GM18867 (cell line): ENCODE measurements at regions not wholly inside any gene's neighbourhood (a gene's known extent, or its start where the extent isn't known, plus 50 kb on each side); places are given as distances from the start of the nearest gene placed in this dataset.
"Not testable (repeated sequence)": the region's sequence is repeated elsewhere in the genome, so short reads cannot be mapped to it uniquely, and the experiment has no call there.

Experiments used
- ATAC-seq: cut with Tn5 transposase; IDR thresholded peaks from one replicate; pipeline ENCODE4 v1.9.1; 2021; ENCODE audit warnings: mild to moderate bottlenecking, moderate library complexity; ENCODE audit not compliant: unreplicated experiment

DNA sequence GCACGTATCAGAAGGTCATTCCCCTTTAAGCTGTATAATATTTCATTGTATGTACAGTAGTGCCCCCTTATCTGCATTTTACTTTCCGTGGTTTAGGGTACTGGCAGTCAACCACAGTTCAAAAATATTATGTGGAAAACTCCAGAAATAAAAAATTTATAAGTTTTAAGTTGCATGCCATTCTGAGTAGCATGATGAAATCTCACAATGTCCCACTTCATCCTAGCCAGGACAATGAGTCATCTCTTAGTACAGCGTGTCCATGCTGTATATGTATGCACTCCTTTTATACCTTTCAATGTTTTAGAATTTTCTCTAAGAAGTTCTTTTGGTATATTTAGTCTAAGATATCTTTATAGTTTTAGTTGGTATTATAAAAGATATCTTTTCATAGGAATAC lies 115.0 kb upstream of the HAND1 start:
- no peak for ATAC-seq

DNA sequence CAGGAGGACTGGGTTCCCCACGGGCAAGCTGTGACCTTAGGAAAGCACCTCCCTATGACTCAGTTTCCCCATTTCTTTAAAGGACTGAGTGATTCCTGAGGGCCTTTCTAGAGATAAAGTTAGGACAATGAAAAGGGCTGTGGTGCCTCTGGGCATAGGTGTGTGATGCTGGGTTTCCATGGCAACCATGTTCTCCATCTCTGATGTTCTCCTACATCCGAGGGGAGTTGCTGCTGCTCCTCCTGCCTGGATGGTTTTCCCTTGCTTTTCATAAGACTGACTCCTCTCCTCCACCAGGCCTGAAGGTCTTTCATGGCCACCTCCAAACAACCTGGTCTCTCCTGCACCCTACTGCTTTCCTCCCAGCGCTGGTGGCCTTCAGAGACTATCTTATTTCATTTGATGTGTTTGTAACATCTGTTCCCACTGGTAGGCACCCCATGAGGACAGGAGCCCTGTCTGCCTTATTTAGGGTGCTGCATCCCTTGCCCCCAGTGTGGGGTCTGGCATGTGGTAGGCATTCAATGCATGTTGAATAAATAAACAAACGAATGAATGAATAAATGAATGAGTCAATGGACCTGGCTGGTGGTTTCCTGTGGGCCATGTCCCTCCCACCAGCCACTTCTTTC lies 112.2 kb upstream of the HAND1 start:
- no peak for ATAC-seq

DNA sequence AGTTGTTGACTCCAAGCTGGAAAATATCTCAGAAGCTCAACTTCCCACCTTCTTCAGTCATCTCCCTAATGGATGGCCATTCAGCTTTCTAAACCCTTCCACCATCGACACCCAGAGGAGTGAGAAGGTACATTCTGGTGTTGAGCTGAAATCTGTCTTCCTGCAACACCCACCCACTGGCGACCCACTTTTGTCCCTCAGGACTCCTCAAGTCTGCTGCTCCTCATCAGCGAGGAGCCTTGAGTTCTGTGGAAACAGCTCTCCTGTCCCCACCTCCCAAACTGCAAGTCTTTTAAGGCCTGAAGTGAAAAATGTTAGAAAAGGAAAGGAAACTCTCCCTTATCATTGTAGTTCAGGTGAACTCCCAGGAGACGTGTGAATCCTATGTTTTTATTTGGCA lies 111.5 kb upstream of the HAND1 start:
- no peak for ATAC-seq

DNA sequence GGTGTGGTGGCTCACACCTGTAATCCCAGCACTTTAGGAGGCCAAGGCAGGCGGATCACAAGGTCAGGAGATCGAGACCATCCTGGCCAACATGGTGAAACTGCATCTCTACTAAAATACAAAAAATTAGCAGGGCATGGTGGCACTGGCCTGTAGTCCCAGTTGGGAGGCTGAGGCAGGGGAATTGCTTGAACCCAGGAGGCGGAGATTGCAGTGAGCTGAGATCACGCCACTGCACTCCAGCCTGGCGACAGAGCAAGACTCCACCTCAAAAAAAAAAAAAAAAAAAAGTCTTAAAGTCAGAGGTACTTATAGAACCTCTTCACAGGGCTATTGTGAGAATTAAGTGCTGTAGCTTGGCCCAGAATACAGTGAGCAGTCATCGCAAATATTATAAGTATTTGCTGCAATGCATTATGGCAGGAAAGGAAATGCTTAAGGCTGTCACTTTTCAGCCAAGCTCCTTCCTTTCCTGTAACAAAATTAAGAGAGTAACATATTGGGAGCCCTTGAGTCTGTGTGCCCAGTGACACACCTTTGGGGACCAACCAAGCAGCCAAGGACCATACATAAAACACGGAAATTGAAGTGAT lies 110.9 kb upstream of the HAND1 start:
- ATAC-seq, result not testable (repeated sequence)

DNA sequence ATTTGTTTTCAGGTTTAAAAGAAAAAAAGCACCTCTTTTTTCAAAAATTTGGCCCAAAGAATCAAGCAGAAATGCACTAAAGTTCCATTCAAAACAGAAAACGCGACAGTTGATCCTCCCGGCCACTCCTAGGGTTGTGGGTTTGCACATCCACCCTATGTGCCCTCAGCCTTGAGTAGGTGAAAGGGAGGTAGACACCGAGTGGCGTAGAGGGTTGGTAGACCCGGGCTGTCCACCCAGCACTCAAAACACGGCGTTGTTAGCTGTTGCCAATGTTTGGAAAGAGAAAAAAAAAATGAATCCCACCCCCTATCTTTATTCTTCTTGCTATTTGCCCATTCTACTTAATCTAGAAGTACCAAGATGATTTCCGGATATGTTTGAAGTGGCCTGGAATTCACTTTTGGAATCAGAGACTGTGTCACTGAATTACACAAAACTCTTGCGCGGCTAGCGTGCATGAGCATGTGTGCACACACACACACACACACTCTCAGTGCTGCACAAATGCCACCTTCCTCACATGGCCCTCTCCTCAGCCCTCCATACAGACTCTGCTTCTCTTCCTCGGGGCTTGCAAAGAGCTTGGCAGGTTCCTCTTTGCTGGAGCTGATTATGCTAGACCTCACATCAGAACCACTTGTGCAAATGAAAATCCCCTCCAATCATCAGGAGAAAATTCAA lies 110.2 kb upstream of the HAND1 start:
- no peak for ATAC-seq

DNA sequence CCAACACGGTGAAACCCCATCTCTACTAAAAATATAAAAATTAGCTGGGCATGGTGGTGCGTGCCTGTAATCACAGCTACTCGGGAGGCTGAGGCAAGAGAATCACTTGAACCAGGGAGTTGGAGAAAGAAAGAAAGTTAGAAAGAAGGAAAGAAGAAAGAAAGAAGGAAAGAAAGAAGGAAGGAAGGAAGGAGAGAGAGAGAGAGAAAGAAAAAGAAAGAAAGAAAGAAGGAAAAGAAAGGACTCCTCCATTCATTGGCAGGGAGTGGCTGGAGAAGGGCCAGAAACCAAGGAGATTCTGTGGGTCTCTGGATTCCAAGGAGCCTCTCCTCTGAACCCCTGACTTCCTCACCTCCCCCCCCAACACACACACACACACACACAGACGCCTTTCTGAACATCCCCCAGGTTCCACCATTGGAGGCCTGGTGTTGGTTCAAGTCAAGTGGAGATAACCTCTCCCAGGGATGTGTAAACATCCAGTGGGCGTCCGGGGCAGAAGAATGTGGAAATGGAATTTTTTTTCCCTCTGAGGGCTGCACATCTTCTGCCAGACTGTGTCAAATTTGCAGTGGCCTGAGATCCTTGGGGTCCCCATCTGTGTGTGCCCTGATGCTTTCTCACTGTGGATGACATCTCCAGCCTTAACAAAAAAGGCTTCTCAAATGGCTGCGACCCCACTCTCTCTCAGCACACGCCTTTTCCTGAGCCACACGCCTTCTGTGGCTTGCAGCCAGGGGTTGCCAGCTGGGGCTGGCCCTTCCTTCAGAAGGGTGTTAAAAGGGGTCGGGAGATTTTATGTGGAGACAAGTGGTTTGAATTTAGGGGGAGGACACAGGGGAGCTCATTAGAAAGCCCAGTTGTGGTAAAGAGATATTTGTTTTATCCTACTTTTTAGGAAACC lies 109.3 kb upstream of the HAND1 start:
- no peak for ATAC-seq

DNA sequence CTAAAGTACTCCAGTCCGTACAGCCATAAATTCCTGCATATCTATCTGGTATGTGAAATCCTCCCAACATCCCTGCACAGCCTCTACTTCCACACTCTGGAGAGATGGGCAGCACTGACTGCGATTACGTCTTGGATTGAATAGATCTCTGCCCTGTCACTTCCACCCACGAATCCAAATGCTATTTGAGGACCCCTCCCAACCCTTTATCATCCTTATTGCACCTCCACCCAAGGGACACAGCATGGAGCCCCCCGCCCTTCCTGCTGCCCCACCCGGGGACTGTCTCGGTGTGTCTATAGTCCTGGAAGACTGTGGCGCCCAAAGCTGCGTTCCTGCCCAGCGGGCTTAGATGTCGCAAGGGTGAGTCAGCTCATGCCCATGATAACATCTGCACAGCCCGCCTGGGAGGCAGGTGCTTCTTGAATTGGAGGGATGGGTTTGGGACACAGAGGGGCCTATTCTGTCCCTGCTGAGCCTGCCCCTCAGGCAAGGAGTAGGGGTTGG lies 105.7 kb upstream of the HAND1 start:
- ATAC-seq, result no peak

DNA sequence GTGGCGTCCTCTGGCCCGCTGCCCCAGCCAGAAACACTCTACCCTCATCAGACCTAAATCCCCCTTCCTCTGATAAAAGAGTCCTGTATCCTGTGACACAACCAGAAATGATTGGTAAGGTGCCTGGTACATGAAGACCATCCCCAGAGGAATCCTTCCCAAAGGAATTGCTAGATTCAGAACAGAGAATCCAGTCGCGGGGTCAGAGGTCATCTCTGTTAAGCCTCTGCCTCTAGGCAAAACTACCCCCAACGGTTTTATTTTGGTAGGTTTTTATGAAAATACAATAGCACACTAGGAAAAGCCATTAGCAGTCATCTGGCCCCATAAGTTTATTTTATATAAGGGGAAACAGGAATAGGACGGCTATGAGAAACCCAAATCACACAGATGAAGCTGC lies 102.4 kb upstream of the HAND1 start:
- no peak for ATAC-seq

DNA sequence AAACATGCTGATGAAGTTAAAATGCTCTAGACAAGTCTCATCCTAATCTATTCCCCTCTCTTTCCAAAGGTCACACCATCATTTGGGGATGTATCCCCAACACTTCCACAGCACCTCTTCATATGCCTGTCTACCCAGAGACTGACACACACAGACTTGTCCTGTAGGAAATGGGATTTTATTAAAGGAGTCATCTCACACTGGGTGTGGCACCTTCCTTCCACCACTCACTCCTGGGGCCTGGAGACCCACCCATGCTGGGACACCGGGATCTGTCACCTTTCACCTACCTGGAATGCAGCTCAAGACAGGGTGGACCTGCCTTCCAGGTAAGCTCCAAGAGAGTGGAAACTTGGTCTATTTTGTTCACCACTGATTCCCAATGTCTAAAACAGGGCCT lies 99.4 kb upstream of the HAND1 start:
- no peak for ATAC-seq

DNA sequence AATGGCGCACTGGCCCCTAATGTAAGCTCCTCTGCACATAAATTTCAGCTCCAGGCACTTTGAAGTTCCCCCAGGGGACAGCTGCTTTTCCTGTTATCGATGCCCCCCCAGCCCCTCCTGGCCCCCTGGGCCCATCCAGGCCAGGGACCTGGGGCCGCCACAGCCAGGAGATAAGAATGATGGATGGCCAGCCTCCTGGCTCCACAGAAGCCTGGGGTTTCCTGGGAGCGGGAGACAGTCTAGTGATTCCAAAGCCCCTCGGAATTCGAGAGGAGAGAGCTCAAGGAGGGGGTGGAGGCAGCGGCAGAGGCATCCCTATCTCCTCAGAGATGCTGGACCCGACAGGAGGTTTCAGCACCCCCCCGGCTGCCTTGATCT lies 98.4 kb upstream of the HAND1 start:
- no peak for ATAC-seq

DNA sequence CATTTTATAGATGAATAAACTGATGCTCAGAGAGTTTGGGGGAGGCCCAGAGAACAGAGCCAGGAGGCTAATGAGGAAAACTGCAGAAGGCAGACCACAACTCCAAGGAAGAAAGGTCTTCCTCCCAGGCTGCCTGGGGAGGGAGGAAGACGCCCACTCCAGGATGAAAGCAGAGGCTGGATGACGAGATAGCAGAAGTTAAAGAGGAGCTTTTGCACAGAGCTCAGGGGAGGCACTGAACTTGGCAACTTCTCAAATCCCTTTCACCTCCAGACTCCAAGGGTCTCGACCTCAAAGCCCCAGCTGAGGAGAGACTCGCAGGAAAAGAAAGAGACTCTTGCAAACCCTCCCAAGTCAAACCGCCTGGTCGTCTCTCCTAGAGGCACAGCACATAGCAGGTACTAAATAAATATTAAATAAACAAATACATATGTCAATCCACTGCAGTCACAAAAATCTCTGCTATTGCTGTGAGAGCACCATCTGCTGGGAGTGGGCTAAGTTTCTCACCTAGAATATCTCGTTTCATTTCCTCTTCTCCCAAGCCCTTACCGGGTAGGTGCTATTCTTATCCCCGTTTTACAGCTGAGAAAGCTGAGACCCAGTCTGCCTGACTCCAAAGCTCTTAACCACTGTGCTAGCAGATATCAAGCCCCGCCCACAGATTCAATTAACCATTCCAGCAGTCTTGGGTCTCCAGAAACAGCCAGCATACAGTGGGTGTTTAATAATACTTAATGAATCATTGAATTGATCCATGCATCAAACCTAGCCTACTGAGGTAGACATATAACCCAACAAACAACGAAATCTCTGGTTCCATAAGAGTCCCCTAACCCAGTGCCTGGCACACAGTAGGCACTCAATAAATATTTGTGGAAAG lies 97.8 kb upstream of the HAND1 start:
- ATAC-seq, result peak; percentile 93

DNA sequence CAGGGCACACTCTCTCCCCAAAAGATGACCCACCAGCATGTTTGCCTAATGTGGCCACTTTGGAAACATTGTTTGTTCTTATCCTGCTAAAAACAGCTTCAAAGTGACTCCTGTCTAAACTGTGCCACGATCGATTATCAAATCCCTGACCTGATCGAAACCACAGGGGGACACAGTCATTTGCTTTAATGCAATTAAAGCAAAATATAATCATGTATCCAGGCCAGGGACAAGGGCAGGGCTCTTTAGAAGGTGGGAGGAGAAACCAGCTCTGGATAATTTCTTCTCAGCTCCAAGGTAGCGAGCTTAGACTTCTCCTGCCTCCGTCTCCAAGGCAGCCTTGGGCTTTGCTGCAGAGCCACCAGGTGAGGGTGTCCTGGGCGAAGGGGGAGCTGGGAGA lies 95.0 kb upstream of the HAND1 start:
- ATAC-seq, result no peak

DNA sequence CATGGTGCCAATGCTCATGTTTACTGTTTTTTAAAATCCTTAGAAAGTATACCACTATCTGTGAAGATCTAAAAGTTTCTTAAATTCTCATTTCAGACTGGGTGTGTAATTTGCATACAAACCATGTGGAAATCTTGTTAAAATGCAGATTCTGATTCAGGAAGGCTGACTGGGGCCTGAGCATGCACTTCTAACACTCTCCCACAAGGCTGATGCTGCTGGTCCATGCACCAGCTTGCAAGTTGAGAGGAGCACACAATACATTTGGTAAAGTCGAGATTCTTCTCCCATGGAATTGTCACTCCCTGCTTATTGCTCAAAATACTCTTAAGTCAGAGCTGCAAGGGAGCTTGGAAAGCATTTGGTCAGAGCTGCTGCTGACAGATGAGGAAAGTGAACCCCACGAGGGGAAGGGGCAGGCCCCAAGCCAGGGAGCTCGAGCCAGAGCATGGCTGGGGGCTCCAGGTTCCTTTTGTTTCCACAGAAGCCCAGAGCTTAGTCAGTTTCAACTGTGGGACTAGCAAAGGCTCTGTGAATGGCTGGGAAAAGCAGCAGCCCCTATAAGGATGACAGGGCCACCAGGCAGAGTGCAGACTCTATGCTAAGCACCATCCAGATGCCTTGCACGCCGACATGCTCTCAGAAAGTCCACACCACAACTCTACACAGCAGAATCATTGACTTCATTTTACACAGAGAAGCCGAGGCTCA lies 93.5 kb upstream of the HAND1 start:
- no peak for ATAC-seq

DNA sequence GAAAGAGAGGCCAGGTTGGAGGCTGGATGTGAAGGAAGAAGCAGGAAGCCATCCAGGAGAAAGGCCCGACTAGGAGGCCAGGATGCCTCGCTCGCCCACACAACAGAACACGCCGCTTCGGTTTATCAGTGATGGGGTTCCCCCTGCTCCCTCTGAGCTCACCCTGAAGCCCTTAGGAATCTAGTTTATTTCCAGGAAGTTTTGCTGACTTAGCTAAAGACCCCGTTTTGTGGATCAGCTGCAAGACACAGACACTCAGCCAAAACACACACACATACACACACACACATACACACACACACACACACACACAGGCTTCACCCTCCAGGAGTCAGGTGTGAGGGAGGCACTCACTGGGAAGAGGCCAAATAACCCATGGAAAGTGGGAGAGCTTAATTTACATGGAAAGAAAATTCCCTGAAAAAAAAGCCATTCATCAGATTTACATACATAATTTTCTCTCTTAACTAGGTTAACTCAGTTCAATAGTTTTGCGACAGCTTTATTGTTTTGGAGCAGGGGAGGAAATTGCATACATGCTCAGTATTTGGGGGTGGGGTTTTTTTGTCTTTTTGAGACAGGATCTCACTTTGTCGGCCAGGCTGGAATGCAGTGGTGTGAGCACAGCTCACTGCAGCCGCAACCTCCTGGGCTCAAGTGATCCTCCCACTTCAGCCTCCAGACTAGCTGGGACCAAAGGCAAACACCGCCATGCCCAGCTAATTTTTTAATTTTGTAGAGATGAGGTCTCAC lies 92.7 kb upstream of the HAND1 start:
- no peak for ATAC-seq

DNA sequence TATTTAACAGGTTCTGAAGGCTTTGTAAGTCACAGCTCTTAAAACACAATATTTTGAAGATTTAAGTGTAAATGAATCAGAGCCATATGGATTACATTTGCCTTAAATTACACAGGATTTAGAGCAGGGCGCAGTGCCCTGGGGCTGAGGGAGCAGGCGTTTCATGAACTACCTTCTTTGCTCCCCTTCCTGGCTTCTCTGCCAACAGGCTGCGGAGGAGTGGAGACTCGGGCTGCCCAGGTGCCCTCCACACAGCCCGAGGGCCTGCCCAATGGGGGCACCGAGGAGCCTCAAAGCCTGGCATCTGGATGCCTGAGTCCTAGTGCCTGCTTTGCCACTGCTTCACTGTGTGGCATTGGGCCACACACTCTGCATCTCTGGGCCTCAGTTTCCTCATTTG lies 90.6 kb upstream of the HAND1 start:
- ATAC-seq, result no peak

DNA sequence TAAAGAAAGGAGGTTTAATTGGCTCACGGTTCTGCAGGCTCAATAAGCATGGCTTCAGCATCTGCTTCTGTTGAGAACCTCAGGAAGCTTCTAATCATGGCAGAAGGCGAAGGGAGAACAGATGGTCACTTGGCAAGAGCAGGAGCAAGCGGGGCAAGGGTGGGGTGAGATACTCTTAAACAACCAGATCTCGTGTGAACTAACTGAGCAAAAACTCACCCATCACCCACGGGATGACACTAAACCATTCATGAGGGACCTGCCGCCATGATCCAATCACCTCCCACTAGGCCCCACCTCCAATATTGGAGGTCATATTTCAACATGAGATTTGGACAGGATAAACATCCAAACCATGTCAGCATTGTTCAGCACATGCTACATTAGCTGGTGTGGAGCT lies 89.1 kb upstream of the HAND1 start:
- no peak for ATAC-seq

DNA sequence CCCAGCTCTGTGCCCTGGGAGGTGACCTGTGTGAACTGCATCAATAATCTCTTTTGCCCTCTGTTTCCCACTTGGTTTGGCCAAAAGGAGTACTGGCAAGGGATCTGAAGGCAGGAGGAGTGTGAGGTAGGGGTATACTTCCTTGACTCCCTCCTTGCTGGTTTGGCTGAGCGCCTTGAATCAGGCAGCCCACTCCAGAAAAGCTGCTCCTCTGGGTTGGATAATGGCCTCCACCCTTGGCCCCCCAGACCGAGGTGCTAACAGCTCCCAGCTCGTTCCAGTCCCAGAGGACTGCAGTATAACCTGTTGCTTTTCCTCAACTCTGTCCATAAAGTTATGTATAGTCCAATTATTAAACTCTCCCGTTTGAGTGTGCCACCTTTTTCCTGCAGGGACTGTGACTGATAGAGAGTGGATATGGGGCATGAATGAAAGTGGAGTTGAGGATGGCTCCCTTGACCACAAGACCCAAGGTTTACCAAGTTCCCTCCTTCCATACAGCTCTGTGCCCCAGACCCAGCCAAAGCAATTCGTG lies 88.2 kb upstream of the HAND1 start:
- ATAC-seq, result no peak

DNA sequence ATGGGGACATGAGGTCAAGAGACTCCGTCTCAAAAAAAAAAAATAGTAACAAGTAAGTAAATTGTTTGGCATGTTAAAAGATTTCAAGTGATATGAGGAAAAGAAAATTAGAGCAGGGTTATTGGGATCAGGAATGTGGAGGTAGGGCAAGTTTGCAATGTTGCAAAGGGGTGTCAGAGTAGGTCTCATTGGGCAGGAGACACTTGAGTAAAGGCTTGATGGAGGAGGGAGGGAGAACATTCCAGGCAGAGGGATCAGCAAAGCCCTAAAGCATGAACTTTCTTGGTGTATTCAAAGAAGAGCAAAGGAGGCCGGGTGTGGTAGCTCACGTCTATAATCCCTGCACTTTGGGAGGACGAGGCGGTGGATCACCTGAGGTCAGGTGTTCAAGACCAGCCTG lies 87.1 kb upstream of the HAND1 start:
- ATAC-seq, result no peak
